Right lobe of liver (tissue), 4 donors: ENCODE measurements at regions not wholly inside any gene's neighbourhood (a gene's known extent, or its start where the extent isn't known, plus 50 kb on each side); places are given as distances from the start of the nearest gene placed in this dataset.

ENCODE experiments used
- POLR2A ChIP-seq: fragments of 450-650 bp; IDR thresholded peaks from one replicate; pipeline ENCODE4 v1.6.1; 2017; ENCODE audit warnings: antibody characterized with exemption, mild to moderate bottlenecking
- TF ChIP-seq, protein P1 (sequence below), 4 donors: fragments of 200-600 bp in 3 of 4; fragments of 450-650 bp in 1 of 4; IDR thresholded peaks; one replicate each; pipeline versions ENCODE4 v1.5.1 to v1.8.0; 2016 to 2022; ENCODE audit warnings: antibody characterized with exemption in 4 of 4, mild to moderate bottlenecking in 2 of 4
- donor health status: DM: no; HTN: no; CAD: no.
- donor health status: DM: no; HTN: no; CAD: no.
- donor health status: DM: no; HTN: yes; CAD: no.

DNA sequence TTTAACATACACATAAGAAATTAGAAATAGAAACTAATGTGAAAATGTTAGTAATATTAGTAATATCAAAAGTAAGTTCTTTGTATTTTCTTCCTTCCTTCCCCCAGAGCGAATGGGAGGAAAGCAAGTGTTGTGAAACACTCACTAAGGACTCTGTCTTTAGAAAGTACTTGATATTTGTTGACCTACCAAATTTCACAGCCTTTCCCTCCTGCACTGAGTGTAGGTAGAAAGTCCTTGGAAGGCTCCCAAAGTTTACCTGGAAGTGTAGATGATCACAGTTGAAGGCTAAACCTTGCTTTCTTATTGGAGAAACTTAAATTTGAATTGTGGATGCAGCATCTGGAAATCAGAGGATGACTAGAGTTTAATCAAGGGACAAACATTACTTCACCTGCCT, 1459.5 kb upstream of the SPRY2 start:
- TF ChIP-seq, protein P1, sequence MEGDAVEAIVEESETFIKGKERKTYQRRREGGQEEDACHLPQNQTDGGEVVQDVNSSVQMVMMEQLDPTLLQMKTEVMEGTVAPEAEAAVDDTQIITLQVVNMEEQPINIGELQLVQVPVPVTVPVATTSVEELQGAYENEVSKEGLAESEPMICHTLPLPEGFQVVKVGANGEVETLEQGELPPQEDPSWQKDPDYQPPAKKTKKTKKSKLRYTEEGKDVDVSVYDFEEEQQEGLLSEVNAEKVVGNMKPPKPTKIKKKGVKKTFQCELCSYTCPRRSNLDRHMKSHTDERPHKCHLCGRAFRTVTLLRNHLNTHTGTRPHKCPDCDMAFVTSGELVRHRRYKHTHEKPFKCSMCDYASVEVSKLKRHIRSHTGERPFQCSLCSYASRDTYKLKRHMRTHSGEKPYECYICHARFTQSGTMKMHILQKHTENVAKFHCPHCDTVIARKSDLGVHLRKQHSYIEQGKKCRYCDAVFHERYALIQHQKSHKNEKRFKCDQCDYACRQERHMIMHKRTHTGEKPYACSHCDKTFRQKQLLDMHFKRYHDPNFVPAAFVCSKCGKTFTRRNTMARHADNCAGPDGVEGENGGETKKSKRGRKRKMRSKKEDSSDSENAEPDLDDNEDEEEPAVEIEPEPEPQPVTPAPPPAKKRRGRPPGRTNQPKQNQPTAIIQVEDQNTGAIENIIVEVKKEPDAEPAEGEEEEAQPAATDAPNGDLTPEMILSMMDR (IDR thresholded peaks at IDR 0.05), result no peak
- TF ChIP-seq POLR2A, result no peak
